ENCODE measurements at regions not wholly inside any gene's neighbourhood (a gene's known extent, or its start where the extent isn't known, plus 50 kb on each side); places are given as distances from the start of the nearest gene placed in this dataset.

DNA sequence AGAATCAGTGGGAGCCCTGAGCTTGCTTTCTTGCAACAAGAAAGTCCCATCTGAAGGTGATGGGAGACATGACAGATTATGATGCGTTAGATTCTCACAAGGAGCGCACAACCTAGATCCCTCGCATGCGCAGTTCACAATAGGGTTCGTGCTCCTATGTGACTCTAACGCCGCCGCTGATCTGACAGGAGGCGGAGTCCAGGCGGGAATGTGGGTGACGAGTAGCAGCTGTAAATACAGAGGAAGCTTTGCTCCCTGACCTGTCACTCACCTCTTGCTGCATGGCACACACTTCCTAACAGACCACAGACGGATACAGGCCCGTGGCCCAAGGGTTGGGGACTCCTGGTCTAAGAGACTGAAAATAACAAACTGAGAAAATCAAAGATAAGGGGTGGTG is 1163.4 kb upstream of the AUTS2 start:
- Histone ChIP-seq H3K36me3 (replicated peaks; ENCODE audit: insufficient read depth, low read length) (no peaks in the 10 kb centered on the region), H3F3A (ENCODE audit: insufficient read depth, low read length) (no peaks in the 10 kb centered on the region), H3K4me1 (ENCODE audit: low read length) (no peaks in the 10 kb centered on the region), H3K4me3 (ENCODE audit: low read length) (no peak overlapping the region), H3K27ac (ENCODE audit: low read length) (no peak overlapping the region), H4K20me1 (ENCODE audit: insufficient read depth, low read length) (no peaks in the 10 kb centered on the region), H3K9ac (ENCODE audit: low read length) (no peak overlapping the region), H3K27me3 (replicated peaks; ENCODE audit: insufficient read depth, low read length) (no peaks in the 10 kb centered on the region), H3K4me2 (ENCODE audit: low read depth, low read length) (no peak overlapping the region), H3K9me2 (replicated peaks; ENCODE audit: insufficient read depth, low read length) (no peaks in the 10 kb centered on the region), H2AFZ (ENCODE audit: low read length) (no peak overlapping the region), H3K79me2 (ENCODE audit: low read length) (no peaks in the 10 kb centered on the region), H3K9me3 (replicated peaks; ENCODE audit: insufficient read depth, low read length) (no peaks in the 10 kb centered on the region)
- TF ChIP-seq EZH2 (optimal IDR thresholded peaks at IDR 0.05; ENCODE audit: low read depth, low read length) (no peak), EZH2phosphoT487 (IDR thresholded peaks at IDR 0.05; ENCODE audit: low read length) (no peak)
- TF ChIP-seq, protein P1, sequence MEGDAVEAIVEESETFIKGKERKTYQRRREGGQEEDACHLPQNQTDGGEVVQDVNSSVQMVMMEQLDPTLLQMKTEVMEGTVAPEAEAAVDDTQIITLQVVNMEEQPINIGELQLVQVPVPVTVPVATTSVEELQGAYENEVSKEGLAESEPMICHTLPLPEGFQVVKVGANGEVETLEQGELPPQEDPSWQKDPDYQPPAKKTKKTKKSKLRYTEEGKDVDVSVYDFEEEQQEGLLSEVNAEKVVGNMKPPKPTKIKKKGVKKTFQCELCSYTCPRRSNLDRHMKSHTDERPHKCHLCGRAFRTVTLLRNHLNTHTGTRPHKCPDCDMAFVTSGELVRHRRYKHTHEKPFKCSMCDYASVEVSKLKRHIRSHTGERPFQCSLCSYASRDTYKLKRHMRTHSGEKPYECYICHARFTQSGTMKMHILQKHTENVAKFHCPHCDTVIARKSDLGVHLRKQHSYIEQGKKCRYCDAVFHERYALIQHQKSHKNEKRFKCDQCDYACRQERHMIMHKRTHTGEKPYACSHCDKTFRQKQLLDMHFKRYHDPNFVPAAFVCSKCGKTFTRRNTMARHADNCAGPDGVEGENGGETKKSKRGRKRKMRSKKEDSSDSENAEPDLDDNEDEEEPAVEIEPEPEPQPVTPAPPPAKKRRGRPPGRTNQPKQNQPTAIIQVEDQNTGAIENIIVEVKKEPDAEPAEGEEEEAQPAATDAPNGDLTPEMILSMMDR (IDR thresholded peaks at IDR 0.05; ENCODE audit: low read length): no peak
- no peak for DNase-seq

DNA sequence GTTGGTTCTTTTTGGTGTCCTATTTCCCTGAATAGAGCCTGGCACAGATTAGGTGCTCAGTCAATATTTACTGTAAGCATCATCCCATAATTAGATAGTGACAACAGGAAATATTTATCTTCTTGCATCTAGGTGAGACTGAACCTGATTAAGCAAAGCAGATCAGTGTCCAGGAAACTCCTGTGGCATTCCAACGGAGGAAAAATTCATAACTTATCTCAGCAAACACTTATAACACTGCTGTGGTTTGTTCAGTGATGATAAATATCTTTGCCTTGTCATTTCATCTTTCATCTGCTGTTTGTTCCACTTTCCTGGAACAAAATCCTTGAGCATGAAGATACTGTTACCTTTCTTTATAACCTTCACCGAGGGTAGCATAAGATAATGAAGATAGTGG is 1160.3 kb upstream of the AUTS2 start:
- Histone ChIP-seq H3K27me3 (replicated peaks; ENCODE audit: insufficient read depth, low read length) (no peaks in the 10 kb centered on the region), H3K79me2 (ENCODE audit: low read length) (no peaks in the 10 kb centered on the region), H3K4me2 (ENCODE audit: low read depth, low read length) (no peak overlapping the region), H3K9me2 (replicated peaks; ENCODE audit: insufficient read depth, low read length) (no peaks in the 10 kb centered on the region), H4K20me1 (ENCODE audit: insufficient read depth, low read length) (no peaks in the 10 kb centered on the region), H3K9ac (ENCODE audit: low read length) (no peak overlapping the region), H3K9me3 (replicated peaks; ENCODE audit: insufficient read depth, low read length) (no peaks in the 10 kb centered on the region), H2AFZ (ENCODE audit: low read length) (no peak overlapping the region), H3K4me3 (ENCODE audit: low read length) (no peak overlapping the region), H3K27ac (ENCODE audit: low read length) (no peak overlapping the region), H3F3A (ENCODE audit: insufficient read depth, low read length) (no peaks in the 10 kb centered on the region), H3K4me1 (ENCODE audit: low read length) (no peaks in the 10 kb centered on the region), H3K36me3 (replicated peaks; ENCODE audit: insufficient read depth, low read length) (no peaks in the 10 kb centered on the region)
- TF ChIP-seq EZH2phosphoT487 (IDR thresholded peaks at IDR 0.05; ENCODE audit: low read length): no peak
- TF ChIP-seq, protein P1 (IDR thresholded peaks at IDR 0.05; ENCODE audit: low read length): no peak
- TF ChIP-seq EZH2 (optimal IDR thresholded peaks at IDR 0.05; ENCODE audit: low read depth, low read length): no peak
- no peak for DNase-seq

DNA sequence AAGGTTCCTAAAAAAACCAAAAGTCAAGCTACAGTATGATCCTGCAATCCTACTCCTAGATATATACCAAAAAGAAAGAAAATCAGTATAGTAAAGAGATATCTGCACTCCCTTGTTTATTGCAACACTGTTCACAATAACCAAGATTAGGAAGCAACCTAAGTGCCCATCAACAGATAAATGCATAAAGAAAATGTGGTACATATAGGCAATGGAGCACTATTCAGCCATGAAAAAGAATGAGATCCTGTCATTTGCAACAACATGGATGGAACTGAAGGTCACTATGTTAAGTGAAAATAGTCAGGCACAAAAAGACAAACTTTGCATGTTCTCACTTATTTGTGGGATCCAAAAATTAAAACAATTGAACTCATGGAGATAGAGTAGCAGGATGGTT is 1159.5 kb upstream of the AUTS2 start:
- no peak for DNase-seq
- no peak overlapping the region for H2AFZ ChIP-seq (ENCODE audit: low read length)
- H3K79me2 ChIP-seq (ENCODE audit: low read length): no peaks in the 10 kb centered on the region
- H3K9ac ChIP-seq (ENCODE audit: low read length): no peak overlapping the region
- no peak overlapping the region for H3K27ac ChIP-seq (ENCODE audit: low read length)
- H3F3A ChIP-seq (ENCODE audit: insufficient read depth, low read length): no peaks in the 10 kb centered on the region
- no peaks in the 10 kb centered on the region for H3K27me3 ChIP-seq (replicated peaks; ENCODE audit: insufficient read depth, low read length)
- H4K20me1 ChIP-seq (ENCODE audit: insufficient read depth, low read length): no peaks in the 10 kb centered on the region
- no peaks in the 10 kb centered on the region for H3K4me1 ChIP-seq (ENCODE audit: low read length)
- H3K4me2 ChIP-seq (ENCODE audit: low read depth, low read length): no peak overlapping the region
- TF ChIP-seq EZH2phosphoT487 (IDR thresholded peaks at IDR 0.05; ENCODE audit: low read length) (no peak), EZH2 (optimal IDR thresholded peaks at IDR 0.05; ENCODE audit: low read depth, low read length) (no peak)
- TF ChIP-seq, protein P1 (IDR thresholded peaks at IDR 0.05; ENCODE audit: low read length): no peak
- H3K36me3 ChIP-seq (replicated peaks; ENCODE audit: insufficient read depth, low read length): no peaks in the 10 kb centered on the region
- H3K4me3 ChIP-seq (ENCODE audit: low read length): no peak overlapping the region
- no peaks in the 10 kb centered on the region for H3K9me3 ChIP-seq (replicated peaks; ENCODE audit: insufficient read depth, low read length)
- H3K9me2 ChIP-seq (replicated peaks; ENCODE audit: insufficient read depth, low read length): no peaks in the 10 kb centered on the region
